Karpas-422 (cell line): ENCODE measurements at regions not wholly inside any gene's neighbourhood (a gene's known extent, or its start where the extent isn't known, plus 50 kb on each side); places are given as distances from the start of the nearest gene placed in this dataset.

Source experiments
- DNase-seq: peaks from one replicate; pipeline ENCODE4 v3.0.0-alpha.2; 2015
- H2AFZ ChIP-seq: fragments of 200-600 bp; sonication (generic); 2 replicates; pipeline ENCODE4 v1.6.1; 2014; ENCODE audit warnings: antibody characterized with exemption, low read length, mixed read lengths
- H3K27ac ChIP-seq: fragments of 200-600 bp; sonication (generic); 2 replicates; pipeline ENCODE4 v1.5.1; 2014; ENCODE audit warnings: mild to moderate bottlenecking, low read length, moderate library complexity
- H3K27me3 ChIP-seq: fragments of 200-600 bp; sonication (generic); 2 replicates; pipeline ENCODE4 v1.6.1; 2014; ENCODE audit warnings: low read length, mixed read lengths
- H3K36me3 ChIP-seq: fragments of 200-600 bp; sonication (generic); 2 replicates; pipeline ENCODE4 v1.6.1; 2014; ENCODE audit warnings: low read length, mixed read lengths; ENCODE audit not compliant: insufficient read depth
- H3K4me1 ChIP-seq: fragments of 200-600 bp; sonication (generic); 2 replicates; pipeline ENCODE4 v1.6.1; 2014; ENCODE audit warnings: mild to moderate bottlenecking, low read length, mixed read lengths
- H3K4me2 ChIP-seq: fragments of 200-600 bp; sonication (generic); 2 replicates; pipeline ENCODE4 v1.6.1; 2014; ENCODE audit warnings: low read length, low read depth, mild to moderate bottlenecking; ENCODE audit not compliant: poor library complexity, severe bottlenecking
- H3K4me3 ChIP-seq: fragments of 200-600 bp; sonication (generic); 2 replicates; pipeline ENCODE4 v1.5.1; 2014; ENCODE audit warnings: mild to moderate bottlenecking, antibody characterized with exemption, low read length, mixed read lengths
- H3K79me2 ChIP-seq: fragments of 200-600 bp; sonication (generic); 2 replicates; pipeline ENCODE4 v1.6.1; 2014; ENCODE audit warnings: mild to moderate bottlenecking, low read length, mixed read lengths
- H3K9ac ChIP-seq: fragments of 200-600 bp; sonication (generic); 2 replicates; pipeline ENCODE4 v1.6.0; 2014; ENCODE audit warnings: low read length
- H3K9me2 ChIP-seq: fragments of 200-600 bp; sonication (generic), shearing (Covaris generic); replicated peaks from 2 replicates; pipeline ENCODE4 v1.6.0; 2014; ENCODE audit warnings: mild to moderate bottlenecking, low read length, moderate library complexity; ENCODE audit not compliant: insufficient read depth
- H3K9me3 ChIP-seq: fragments of 300-700, 200-600 bp; sonication (generic); 2 replicates; pipeline ENCODE4 v1.6.1; 2014; ENCODE audit warnings: low read length, mixed read lengths
- H4K20me1 ChIP-seq: fragments of 200-600 bp; sonication (generic); 2 replicates; pipeline ENCODE4 v1.6.1; 2014; ENCODE audit warnings: mild to moderate bottlenecking, antibody characterized with exemption, low read length, low read depth; ENCODE audit not compliant: insufficient read depth

GRCh38 chr9:11506980-11507379, 894.2 kb upstream of the PTPRD start:
- no peaks in the 10 kb centered on the region for H3K79me2 ChIP-seq
- H3K36me3 ChIP-seq: no peaks in the 10 kb centered on the region

GRCh38 chr9:11537566-11537965, 924.8 kb upstream of the PTPRD start:
- H3K4me3 ChIP-seq: no peak overlapping the region
- no peak overlapping the region for H3K4me2 ChIP-seq
- H3K9me2 ChIP-seq: no peaks in the 10 kb centered on the region
- no peaks in the 10 kb centered on the region for H4K20me1 ChIP-seq
- H3K9ac ChIP-seq: no peak overlapping the region
- peaks cover 6% of the 10 kb centered on the region for H3K9me3 ChIP-seq
- H3K4me1 ChIP-seq: no peaks in the 10 kb centered on the region
- DNase-seq: no peak
- H3K36me3 ChIP-seq: no peaks in the 10 kb centered on the region
- H3K27ac ChIP-seq: no peak overlapping the region
- no peaks in the 10 kb centered on the region for H3K79me2 ChIP-seq
- H3K27me3 ChIP-seq: no peaks in the 10 kb centered on the region
- no peak overlapping the region for H2AFZ ChIP-seq

More at GRCh38 chr9:11506980-11507379, 894.2 kb upstream of the PTPRD start:
- Histone ChIP-seq H3K9me3 (peaks cover 23% of the 10 kb centered on the region), H4K20me1 (no peaks in the 10 kb centered on the region), H3K9ac (no peak overlapping the region), H3K4me3 (no peak overlapping the region), H2AFZ (no peak overlapping the region), H3K27me3 (no peaks in the 10 kb centered on the region), H3K4me2 (no peak overlapping the region), H3K27ac (no peak overlapping the region), H3K9me2 (no peaks in the 10 kb centered on the region), H3K4me1 (no peaks in the 10 kb centered on the region)
- no peak for DNase-seq

- no peak for DNase-seq
- Histone ChIP-seq H3K79me2 (no peaks in the 10 kb centered on the region), H3K4me3 (no peak overlapping the region), H3K27me3 (no peaks in the 10 kb centered on the region), H3K9me2 (no peaks in the 10 kb centered on the region), H2AFZ (no peak overlapping the region), H3K4me1 (no peaks in the 10 kb centered on the region), H4K20me1 (no peaks in the 10 kb centered on the region), H3K9me3 (peaks cover 28% of the 10 kb centered on the region), H3K9ac (no peak overlapping the region), H3K36me3 (no peaks in the 10 kb centered on the region), H3K4me2 (no peak overlapping the region), H3K27ac (no peak overlapping the region)
Observed at GRCh38 chr9:11542781-11543180, 930.0 kb upstream of the PTPRD start.

- DNase-seq: no peak
- no peaks in the 10 kb centered on the region for H4K20me1 ChIP-seq
- no peak overlapping the region for H3K9ac ChIP-seq
- H3K9me2 ChIP-seq: no peaks in the 10 kb centered on the region
- no peak overlapping the region for H3K4me2 ChIP-seq
- no peaks in the 10 kb centered on the region for H3K36me3 ChIP-seq
- H3K27ac ChIP-seq: no peak overlapping the region
- no peak overlapping the region for H2AFZ ChIP-seq
- no peaks in the 10 kb centered on the region for H3K27me3 ChIP-seq
- no peaks in the 10 kb centered on the region for H3K4me1 ChIP-seq
- no peaks in the 10 kb centered on the region for H3K79me2 ChIP-seq
- H3K9me3 ChIP-seq: peaks cover 48% of the 10 kb centered on the region
- no peak overlapping the region for H3K4me3 ChIP-seq
Observed at GRCh38 chr9:11546231-11546630, 933.4 kb upstream of the PTPRD start.

GRCh38 chr9:11549311-11549794, 936.6 kb upstream of the PTPRD start:
- H3K79me2 ChIP-seq: no peaks in the 10 kb centered on the region
- H3K4me1 ChIP-seq: no peaks in the 10 kb centered on the region
- H4K20me1 ChIP-seq: no peaks in the 10 kb centered on the region
- no peak overlapping the region for H2AFZ ChIP-seq
- peaks cover 43% of the 10 kb centered on the region for H3K9me3 ChIP-seq
- H3K27me3 ChIP-seq: no peaks in the 10 kb centered on the region
- no peak overlapping the region for H3K27ac ChIP-seq
- H3K36me3 ChIP-seq: no peaks in the 10 kb centered on the region
- no peaks in the 10 kb centered on the region for H3K9me2 ChIP-seq
- no peak overlapping the region for H3K4me3 ChIP-seq
- H3K4me2 ChIP-seq: no peak overlapping the region
- no peak overlapping the region for H3K9ac ChIP-seq
- no peak for DNase-seq

GRCh38 chr9:11551106-11551505, 938.3 kb upstream of the PTPRD start:
- no peak overlapping the region for H3K4me2 ChIP-seq
- no peak overlapping the region for H3K27ac ChIP-seq
- H3K36me3 ChIP-seq: no peaks in the 10 kb centered on the region
- no peak for DNase-seq
- H3K4me3 ChIP-seq: no peak overlapping the region
- no peaks in the 10 kb centered on the region for H3K79me2 ChIP-seq
- H3K9me3 ChIP-seq: peaks cover 40% of the 10 kb centered on the region
- H3K9me2 ChIP-seq: no peaks in the 10 kb centered on the region
- no peaks in the 10 kb centered on the region for H4K20me1 ChIP-seq
- no peaks in the 10 kb centered on the region for H3K27me3 ChIP-seq
- no peaks in the 10 kb centered on the region for H3K4me1 ChIP-seq
- no peak overlapping the region for H2AFZ ChIP-seq
- H3K9ac ChIP-seq: no peak overlapping the region

- Histone ChIP-seq H3K9ac (no peak overlapping the region), H3K36me3 (no peaks in the 10 kb centered on the region), H3K9me3 (peaks cover 39% of the 10 kb centered on the region), H2AFZ (no peak overlapping the region), H3K9me2 (no peaks in the 10 kb centered on the region), H3K4me3 (no peak overlapping the region), H4K20me1 (no peaks in the 10 kb centered on the region), H3K4me2 (no peak overlapping the region), H3K79me2 (no peaks in the 10 kb centered on the region), H3K27me3 (no peaks in the 10 kb centered on the region), H3K4me1 (no peaks in the 10 kb centered on the region), H3K27ac (no peak overlapping the region)
- DNase-seq: no peak
Observed at GRCh38 chr9:11558043-11558442, 945.2 kb upstream of the PTPRD start.

GRCh38 chr9:11559001-11559776, 946.4 kb upstream of the PTPRD start:
- no peaks in the 10 kb centered on the region for H3K4me1 ChIP-seq
- no peak overlapping the region for H2AFZ ChIP-seq
- peaks cover 43% of the 10 kb centered on the region for H3K9me3 ChIP-seq
- no peaks in the 10 kb centered on the region for H3K79me2 ChIP-seq
- no peak overlapping the region for H3K9ac ChIP-seq
- no peaks in the 10 kb centered on the region for H3K9me2 ChIP-seq
- no peaks in the 10 kb centered on the region for H4K20me1 ChIP-seq
- no peaks in the 10 kb centered on the region for H3K27me3 ChIP-seq
- H3K36me3 ChIP-seq: no peaks in the 10 kb centered on the region
- H3K4me2 ChIP-seq: no peak overlapping the region
- no peak overlapping the region for H3K27ac ChIP-seq
- H3K4me3 ChIP-seq: no peak overlapping the region
- no peak for DNase-seq
